NCI-H526 treated with DMSO at 0.1 percent for 48 hours (cell line): ENCODE measurements at regions not wholly inside any gene's neighbourhood (a gene's known extent, or its start where the extent isn't known, plus 50 kb on each side); places are given as distances from the start of the nearest gene placed in this dataset.
"Not testable (repeated sequence)": the region's sequence is repeated elsewhere in the genome, so short reads cannot be mapped to it uniquely, and the experiment has no call there.

Experiments used
- DNase-seq: peaks from one replicate; lab custom pipeline; 2025; lab: John Stamatoyannopoulos, UW

DNA sequence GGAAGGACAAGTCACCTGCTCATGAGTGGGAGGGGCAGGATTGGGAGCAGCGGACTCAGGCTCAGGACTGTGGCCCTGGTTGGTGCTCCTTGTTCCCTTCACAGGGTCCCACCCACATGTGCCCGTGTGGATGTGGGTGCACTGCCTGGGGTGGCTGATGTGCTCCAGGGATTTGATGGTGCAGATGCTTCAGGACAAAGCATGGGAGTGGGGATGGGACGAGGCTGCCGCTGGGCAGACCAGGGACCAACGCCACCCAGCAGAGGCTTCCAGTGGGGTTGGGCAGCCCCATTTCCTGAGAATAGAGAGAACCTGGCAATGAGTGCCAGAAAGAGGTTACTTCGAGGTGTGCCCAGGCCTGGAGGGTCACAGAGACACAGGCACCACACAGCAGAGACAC, 65.5 kb upstream of the IGLL5 start:
- DNase-seq = no peak

DNA sequence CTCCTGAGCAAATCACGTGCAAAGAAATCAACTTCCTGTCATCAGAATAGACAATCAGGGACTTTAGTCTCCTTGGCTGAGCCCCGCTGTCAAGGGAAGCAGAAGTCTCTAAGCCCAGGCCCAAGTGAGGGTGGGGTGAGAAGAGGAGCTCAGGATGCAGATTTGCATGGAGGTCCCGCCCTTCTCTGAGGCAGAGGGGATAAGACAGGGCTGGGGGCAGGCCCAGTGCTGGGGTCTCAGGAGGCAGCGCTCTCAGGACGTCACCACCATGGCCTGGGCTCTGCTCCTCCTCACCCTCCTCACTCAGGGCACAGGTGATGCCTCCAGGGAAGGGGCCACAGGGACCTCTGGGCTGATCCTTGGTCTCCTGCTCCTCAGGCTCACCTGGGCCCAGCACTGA, 65.1 kb upstream of the IGLL5 start:
- not testable (repeated sequence) for DNase-seq

DNA sequence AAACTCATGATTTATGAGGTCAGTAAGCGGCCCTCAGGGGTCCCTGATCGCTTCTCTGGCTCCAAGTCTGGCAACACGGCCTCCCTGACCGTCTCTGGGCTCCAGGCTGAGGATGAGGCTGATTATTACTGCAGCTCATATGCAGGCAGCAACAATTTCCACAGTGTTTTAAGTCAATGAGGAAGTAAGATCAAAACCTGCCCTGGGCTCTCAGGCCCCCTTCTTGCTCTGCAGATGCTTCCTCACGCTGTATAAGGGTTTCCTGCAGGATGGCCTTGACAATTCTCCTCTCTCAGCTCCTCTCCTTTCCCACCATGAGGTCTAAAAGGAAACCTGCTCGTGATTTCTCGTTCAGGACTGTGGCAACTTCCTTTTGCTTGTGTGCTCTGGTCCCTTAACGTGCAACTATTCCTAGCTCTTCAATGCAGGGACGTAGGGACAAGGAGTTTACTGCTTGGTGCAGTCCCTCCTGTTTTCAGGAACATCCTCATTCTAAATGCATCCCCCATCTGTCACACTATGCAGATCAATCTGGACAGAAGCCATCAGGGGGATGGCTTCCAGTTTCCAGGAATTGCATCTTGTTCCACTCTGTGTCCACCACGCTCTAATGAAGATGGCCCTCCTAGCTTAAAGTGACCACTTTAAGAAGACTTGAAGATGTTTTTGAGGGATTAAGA, 64.3 kb upstream of the IGLL5 start:
- DNase-seq = no peak

DNA sequence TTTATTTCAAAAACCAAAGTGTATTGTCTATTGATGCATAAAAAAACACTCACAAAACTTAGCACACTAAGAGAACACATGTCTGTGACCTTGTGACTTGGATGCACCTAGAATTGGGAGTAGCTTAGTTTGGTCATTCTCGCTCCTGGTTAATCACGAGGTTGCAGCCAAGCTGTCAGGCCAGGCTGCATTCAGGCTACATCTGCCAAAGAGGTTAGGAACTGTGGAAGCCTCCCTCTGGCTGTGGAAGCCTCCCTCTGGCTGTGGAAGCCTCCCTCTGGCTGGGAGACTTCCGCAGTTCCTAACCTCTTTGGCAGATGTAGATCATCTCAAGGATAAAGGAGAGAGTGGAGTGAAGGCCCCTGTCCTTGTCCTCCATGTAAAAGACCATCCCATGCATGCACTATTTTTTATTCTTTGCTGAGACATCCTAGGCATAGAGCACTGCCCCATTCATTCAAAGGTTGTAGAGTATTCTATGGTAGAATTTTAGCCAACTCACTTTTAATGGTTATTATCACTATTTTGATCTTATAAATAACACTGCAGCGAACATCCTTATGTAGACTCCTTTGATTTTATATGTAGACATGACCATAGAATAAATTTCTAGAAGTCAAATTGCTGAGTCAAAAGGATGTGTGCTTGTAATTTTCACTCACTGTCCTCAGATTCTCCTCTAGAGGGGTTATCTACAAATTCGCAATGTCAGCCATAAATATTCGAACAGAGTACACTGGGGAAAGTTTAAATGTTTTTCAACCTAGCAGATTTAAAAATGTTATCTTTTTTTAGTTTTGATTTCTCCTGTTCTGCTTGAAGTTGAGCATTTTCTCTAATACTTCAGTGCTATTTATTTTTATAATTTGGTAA, 63.0 kb upstream of the IGLL5 start:
- DNase-seq = no peak

DNA sequence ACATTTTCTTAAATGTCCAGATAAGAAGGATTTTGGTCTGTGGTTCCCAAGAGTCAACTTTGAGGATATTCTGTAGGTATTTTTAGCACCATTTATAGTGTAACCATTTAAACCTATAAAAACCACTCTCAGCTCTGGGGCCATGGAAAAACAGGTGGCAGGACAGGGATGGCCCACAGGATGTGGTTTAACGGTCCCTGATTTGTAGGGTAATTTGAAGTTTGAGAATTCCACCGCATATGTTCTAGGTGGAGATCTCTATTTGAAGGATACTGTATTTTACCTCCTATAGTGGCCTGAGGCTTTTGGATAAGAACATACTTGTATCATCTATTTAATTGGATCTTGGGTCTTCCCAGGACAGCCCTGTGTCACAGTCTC, 62.4 kb upstream of the IGLL5 start:
- no peak for DNase-seq

DNA sequence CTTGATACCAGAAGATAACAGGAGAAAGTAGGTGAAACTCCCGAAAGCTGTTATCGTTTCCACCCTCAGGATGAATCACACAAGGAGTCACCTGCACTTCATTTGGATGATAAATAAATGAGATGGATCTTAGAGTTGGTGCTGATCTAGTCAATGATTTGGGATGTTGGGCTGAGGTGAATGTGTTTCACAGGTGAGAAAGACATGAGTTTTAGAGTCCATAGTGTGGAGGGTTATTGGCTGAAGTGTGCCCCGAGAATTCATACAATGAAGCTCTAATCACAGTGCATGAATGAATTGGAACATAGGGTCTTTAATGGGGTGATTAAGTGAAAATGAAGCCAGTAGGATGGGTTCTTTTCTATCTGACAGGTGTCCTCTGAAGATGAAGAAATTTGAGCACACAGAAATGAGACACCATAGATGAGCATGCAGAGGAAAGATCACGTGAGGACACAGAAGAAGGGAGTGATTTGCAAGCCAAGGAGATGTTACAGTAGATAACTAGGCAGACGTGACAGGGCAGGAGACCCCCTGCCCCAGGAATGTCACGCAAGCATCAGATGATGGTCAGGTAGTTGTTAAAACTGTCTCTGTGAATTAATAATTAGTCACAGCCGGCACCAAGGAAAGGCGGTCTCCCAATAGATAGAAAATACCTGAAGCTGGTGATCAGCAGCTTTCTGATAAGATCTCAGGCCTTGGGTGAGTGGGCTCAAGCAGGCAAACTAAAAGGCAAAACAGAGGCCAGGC, 60.3 kb upstream of the IGLL5 start:
- no peak for DNase-seq

DNA sequence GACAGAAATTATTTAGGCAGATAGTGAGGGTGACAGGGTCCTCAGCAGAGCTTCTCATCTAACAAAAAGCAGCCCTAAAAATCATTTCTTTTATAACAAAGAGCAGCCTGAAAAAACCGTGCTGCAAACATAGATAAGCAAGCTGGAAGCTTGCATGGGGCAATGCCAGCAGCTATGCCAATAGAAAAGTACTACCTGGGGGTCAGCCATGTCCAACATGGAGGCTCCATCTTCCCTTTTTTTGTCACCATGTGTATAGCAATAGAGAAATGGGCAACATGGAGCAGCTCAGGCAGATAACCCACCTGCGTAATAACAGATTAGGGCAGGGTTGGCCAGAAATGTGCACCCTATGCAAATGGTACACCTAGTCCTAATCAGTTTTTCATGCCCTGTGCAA, 57.4 kb upstream of the IGLL5 start:
- no peak for DNase-seq

DNA sequence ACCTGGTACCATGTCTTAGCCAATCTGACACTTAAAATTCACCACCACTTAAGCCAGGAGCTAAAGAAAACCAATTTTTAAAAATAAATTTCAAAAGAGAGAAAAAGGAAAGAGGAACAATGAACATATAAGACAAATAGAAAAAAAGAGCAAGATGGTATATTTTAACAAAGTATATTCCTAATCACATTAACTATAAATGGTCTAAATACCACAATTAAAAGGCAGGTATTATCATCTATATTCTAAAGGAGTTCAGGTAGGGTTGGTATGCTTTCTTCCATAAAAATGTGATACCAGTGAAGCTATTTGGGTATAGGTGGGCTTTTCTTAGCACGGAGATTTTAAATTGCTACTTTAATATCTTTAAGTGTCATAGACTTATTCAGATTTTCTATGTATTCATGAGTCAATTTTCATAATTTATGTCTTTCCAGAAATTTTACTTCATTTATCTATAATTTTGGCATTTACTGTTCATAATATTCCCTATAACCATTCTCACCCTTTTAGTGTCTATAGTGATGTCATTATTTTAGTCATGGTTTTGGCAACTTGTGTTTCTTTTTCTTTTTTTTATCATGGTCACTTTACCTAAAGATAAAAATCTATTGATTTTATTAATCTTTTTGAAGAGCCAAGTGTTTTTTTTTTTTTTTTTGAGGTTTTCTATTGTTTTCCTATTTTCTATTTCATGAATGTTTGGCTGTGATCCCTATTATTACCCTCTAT, 56.5 kb upstream of the IGLL5 start:
- no peak for DNase-seq

DNA sequence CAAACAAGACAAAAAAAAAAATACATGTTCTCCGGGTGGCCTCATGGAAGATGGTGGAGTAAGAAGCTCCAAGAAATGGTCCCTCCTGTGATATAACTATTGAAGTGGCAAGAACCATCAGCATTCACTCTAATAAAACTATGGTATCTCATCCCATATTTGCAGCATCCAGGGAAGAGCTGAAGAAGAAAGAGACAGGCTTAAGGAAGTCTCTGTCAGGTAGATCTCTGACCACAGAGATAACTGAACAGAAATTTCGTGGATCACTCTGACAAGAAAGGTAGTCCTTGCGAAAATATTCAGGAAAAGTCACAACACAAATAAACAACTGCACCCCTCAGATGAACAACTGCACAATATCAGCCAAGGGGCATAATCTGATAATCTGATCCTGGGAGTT, 54.6 kb upstream of the IGLL5 start:
- DNase-seq = no peak

DNA sequence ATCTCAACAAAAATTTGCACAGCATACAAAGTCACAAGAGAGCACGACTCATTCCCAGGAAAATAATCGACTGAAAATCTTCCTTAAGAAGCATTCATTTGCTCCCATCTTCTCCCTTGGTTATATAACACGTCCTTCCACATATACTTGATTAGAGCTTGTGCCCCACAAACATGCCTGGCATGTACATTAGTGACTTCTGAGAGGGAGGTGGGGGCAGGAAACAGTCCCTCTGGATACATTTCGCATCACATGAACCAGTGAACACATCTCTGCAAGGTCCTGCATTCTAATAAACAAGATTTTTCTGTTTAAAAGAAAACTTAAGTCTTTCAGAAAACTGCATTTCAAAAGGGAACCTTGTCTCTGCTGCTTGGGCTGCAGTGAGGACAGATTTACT, 54.1 kb upstream of the IGLL5 start:
- no peak for DNase-seq

DNA sequence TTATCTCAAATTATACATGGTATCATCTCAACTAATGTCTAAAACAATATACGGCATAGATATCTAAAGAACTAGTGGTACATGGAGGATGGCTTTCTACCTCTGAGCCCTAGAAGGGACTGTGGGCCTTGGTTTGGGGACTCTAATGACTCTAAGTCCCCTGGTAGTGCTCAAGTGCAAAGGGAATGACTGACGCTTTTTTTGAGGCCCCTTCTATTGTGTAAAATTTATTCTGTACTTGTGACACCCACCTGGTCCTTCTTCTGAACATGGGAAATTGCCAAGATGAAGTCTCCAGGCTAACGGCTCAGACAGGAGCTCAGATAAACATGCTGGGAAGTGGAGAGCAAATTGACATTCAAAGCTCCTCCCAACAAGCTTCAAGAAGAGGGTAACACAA, 53.4 kb upstream of the IGLL5 start:
- no peak for DNase-seq

DNA sequence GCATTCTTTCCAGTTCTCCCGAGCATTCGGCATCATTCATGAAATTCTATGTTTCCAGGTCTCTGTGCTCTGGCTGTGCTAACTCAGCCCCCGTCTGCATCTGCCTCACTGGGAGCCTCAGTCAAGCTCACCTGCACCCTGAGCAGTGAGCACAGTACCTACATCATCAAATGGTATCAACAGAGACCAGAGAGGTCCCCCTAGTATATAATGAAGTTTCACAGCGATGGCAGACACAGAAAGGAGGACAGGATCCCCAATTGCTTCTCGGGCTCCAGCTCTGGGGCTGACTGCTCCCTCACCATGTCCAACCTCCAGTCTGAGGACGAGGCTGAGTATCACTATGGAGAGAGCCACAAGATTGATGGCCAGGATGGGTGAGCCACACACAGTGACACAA, 52.8 kb upstream of the IGLL5 start:
- DNase-seq = no peak

DNA sequence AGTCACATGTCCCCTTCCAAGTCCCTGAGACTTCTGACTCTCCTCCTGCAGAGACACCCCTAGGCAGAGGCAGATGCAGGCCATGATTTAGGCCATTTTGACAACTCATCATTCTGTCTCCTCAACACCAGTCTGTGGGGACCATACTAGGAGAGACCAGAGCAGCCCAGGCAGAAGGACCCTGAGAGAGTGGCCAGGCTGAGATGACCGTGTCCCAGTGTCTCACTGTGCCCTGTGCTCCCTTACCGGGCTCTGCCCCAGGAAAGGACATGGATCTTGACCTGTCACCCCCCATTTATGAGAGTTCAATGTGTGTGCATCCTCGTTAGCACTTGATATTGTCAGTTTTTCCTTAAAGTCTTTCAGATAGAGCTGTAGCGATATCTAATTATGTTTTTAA, 52.4 kb upstream of the IGLL5 start:
- no peak for DNase-seq

DNA sequence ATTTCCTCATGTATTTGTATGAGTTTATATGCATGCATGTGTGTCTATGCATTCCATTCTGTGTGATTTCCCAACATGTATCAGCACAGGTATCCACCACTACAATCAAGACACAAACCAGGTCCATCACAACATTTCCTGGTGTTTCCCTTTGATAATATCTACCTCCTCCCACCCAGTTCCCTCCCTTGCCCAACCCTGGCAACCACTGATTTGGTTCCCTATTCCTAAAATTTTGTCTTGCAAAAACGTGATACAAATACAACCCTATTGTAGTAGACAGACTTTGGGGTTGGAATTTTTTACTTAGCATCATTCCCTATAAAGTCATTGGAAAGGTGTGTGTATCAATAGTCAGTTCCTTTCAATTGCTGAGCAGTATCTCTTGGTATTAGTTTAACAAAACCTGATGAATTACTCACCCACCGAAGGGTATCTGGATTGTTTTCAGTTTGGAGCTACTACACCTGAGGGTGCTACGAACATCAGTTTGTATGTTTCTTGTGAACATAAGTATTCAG, 51.8 kb upstream of the IGLL5 start:
- no peak for DNase-seq

DNA sequence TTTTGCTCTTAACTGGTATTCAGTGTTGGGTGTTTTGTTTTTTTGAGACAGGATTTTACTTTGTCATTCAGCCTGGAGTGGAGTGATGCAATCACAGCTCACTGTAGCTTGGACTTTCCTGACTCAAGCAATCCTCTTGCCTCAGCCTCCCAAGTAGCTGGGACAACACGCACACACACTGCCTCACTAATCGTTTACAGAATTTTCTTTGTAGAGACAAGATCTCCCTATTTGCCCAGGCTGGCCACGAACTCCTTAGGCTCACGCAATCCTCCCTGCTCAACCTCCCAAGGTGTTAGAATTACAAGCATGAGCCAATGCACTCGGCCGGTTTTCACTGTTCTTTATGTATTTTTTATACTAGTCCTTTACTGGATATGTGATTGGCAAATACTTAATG, 51.0 kb upstream of the IGLL5 start:
- DNase-seq = no peak
